Tibial artery (tissue), 4 donors: ENCODE measurements at regions not wholly inside any gene's neighbourhood (a gene's known extent, or its start where the extent isn't known, plus 50 kb on each side); places are given as distances from the start of the nearest gene placed in this dataset.

Experiments used
- DNase-seq, 2 donors: peaks; one replicate each; pipeline ENCODE4 v3.0.0-alpha.2; 2019
- H3K27ac ChIP-seq, 2 donors: fragments of 200-600 bp; sonication (generic) in 1 of 2; 1 replicate in 1 of 2; 2 replicates in 1 of 2; pipeline ENCODE4 v1.5.1; 2018 to 2019; ENCODE audit warnings: mild to moderate bottlenecking in 1 of 2
- H3K27me3 ChIP-seq, 2 donors: fragments of 200-600 bp; sonication (generic) in 1 of 2; one replicate each; pipeline versions ENCODE4 v1.5.1 to v1.6.0; 2016 to 2019
- H3K36me3 ChIP-seq, 3 donors: fragments of 200-600 bp; sonication (generic) in 2 of 3; one replicate each; pipeline ENCODE4 v1.5.1; 2016 to 2019; ENCODE audit warnings: mild to moderate bottlenecking in 2 of 3
- H3K4me1 ChIP-seq, 4 donors: fragments of 200-600 bp; sonication (generic) in 2 of 4; 1 replicate in 3 of 4; 2 replicates in 1 of 4; pipeline ENCODE4 v1.5.1; 2016 to 2019
- H3K4me3 ChIP-seq, 2 donors: fragments of 200-600 bp; sonication (generic) in 1 of 2; 1 replicate in 1 of 2; 2 replicates in 1 of 2; pipeline ENCODE4 v1.5.1; 2018 to 2019; ENCODE audit warnings: mild to moderate bottlenecking in 2 of 2
- H3K9me3 ChIP-seq, 3 donors: fragments of 200-600 bp; sonication (generic) in 1 of 3; one replicate each; pipeline ENCODE4 v1.5.1; 2016 to 2019
- intact Hi-C: fragments of 100-400 bp; cut with DNase I; formaldehyde crosslinking; loops from one replicate; pipeline ENCODE4 v1.15.0; 2023; ENCODE audit warnings: low total_unique reads
- TF ChIP-seq, protein P1 (sequence below), 2 experiments: fragments of 200-600 bp in 1 of 2; fragments of 450-650 bp in 1 of 2; IDR thresholded peaks; one replicate each; pipeline ENCODE4 v1.5.1; 2017 to 2019; ENCODE audit warnings: antibody characterized with exemption in 2 of 2, mild to moderate bottlenecking in 1 of 2, moderate library complexity in 1 of 2

DNA sequence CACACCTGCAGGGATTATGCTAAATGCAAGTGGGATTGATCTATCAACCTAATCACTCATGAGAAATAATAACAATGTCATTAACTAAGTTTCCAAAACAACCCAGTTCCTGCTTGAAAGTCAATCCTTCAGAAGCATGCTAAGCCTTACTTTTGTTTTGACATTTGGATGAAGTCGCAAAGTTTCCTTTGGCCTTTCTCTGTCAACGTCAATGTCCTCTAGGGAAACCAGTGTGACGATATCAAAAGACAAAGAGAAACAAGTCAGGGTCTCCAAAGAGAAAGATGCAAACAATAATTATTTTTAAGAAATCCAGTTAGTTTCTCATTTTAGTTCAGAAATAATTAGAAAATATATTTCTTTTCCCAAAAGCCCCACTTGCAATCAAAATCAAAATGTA, 86.7 kb upstream of the SRD5A3 start:
- intact Hi-C loops: no loop called here

DNA sequence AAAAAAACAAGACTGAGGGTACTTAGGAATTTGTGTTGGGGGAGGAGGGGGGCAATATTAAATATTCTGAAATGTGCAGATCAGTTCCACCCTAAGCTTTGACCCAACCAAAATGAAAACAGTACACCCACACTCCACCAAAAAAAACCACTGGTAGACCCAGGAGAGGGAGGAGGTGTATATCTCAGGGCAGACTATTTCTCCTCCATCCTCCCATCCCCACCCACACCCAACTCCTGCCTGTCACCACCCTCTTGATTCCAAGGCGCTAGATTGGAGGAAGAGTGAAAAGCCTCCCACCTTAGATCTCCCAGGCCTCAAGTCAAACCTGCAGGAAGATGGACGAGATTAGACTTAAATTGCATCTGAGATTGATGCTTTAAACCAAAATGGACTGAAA, 76.6 kb upstream of the SRD5A3 start:
- Histone ChIP-seq H3K9me3 (no peaks in the 10 kb centered on the region), H3K27ac (no peak overlapping the region), H3K27me3 (peaks cover 0 to 3% of the 10 kb centered on the region in 2 donors), H3K4me1 (no peaks in the 10 kb centered on the region), H3K4me3 (no peak overlapping the region), H3K36me3 (no peaks in the 10 kb centered on the region)
- TF ChIP-seq, protein P1, sequence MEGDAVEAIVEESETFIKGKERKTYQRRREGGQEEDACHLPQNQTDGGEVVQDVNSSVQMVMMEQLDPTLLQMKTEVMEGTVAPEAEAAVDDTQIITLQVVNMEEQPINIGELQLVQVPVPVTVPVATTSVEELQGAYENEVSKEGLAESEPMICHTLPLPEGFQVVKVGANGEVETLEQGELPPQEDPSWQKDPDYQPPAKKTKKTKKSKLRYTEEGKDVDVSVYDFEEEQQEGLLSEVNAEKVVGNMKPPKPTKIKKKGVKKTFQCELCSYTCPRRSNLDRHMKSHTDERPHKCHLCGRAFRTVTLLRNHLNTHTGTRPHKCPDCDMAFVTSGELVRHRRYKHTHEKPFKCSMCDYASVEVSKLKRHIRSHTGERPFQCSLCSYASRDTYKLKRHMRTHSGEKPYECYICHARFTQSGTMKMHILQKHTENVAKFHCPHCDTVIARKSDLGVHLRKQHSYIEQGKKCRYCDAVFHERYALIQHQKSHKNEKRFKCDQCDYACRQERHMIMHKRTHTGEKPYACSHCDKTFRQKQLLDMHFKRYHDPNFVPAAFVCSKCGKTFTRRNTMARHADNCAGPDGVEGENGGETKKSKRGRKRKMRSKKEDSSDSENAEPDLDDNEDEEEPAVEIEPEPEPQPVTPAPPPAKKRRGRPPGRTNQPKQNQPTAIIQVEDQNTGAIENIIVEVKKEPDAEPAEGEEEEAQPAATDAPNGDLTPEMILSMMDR (IDR thresholded peaks at IDR 0.05): no peak
- intact Hi-C loops: no loop called here
- no peak for DNase-seq

More for the DNA sequence above, 86.7 kb upstream of the SRD5A3 start:
- Histone ChIP-seq H3K27ac (no peak overlapping the region), H3K4me3 (no peak overlapping the region), H3K9me3 (no peaks in the 10 kb centered on the region), H3K4me1 (no peaks in the 10 kb centered on the region), H3K36me3 (no peaks in the 10 kb centered on the region), H3K27me3 (no peaks in the 10 kb centered on the region)
- TF ChIP-seq, protein P1 (IDR thresholded peaks at IDR 0.05): no peak
- DNase-seq: no peak

DNA sequence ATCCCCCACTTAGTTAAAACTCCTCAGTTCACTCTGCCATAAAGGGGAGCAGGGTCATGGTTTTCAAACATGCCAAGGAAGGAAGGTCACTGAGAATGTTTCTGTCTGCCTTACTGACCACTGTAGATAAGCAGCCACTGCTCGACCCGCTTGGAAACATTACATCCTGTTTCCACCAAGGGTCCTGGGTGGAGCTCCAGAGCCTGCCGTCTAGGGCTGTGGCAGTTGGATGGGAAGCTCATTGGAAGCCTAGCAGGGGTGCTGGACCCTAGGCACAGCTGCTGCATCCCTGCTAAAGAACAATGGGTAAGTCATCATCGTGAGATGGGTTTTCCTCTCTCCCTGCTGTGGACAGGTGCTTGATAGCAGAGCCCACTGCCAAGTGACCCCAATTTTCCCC, 76.0 kb upstream of the SRD5A3 start:
- Histone ChIP-seq H3K36me3 (no peaks in the 10 kb centered on the region), H3K4me1 (no peaks in the 10 kb centered on the region), H3K9me3 (no peaks in the 10 kb centered on the region), H3K4me3 (no peak overlapping the region), H3K27me3 (peaks cover 0 to 3% of the 10 kb centered on the region in 2 donors), H3K27ac (no peak overlapping the region)
- TF ChIP-seq, protein P1 (IDR thresholded peaks at IDR 0.05): no peak
- intact Hi-C loops: no loop called here
- DNase-seq: no peak

DNA sequence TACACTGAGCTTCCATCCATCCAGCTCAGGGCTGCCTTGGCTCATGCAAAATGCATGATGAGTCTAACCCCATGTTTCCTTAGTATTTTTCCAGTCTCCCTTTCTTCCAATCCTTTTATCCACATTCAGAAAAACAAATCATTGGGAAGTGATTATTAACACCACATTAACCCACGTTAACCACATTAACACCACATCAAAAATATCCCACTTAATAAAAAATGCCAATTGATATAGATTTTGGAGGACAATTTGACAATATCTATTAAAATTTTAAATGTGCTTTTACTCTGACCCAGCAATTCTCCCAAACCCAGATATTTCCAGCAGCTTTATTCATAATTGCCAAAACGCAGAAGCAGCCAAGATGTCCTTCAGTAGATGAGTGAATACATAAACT, 75.6 kb upstream of the SRD5A3 start:
- Histone ChIP-seq H3K27ac (no peak overlapping the region), H3K9me3 (no peaks in the 10 kb centered on the region), H3K27me3 (peaks cover 0 to 3% of the 10 kb centered on the region in 2 donors), H3K36me3 (no peaks in the 10 kb centered on the region), H3K4me3 (no peak overlapping the region), H3K4me1 (no peaks in the 10 kb centered on the region)
- intact Hi-C loops: no loop called here
- TF ChIP-seq, protein P1 (IDR thresholded peaks at IDR 0.05): no peak
- DNase-seq: no peak

DNA sequence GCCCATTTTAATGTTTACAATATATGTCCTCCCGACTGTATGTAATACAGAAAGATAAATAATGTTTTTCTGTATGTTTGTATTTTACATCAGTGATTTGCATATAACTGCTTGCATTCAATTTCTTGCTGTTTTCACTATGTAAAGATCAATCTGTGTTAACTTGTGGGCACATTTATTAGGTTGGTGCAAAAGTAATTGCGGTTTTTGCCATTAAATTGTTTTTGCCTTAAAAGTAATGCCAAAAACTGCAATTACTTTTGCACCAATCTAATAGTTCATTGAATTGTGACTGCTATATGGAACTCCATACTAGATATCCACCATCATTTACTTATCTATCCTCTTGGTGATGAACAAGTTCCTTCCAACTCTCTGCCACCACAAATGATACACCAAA, 73.9 kb upstream of the SRD5A3 start:
- Histone ChIP-seq H3K27ac (no peak overlapping the region), H3K36me3 (no peaks in the 10 kb centered on the region), H3K4me3 (no peak overlapping the region), H3K4me1 (no peaks in the 10 kb centered on the region), H3K27me3 (peaks cover 0 to 3% of the 10 kb centered on the region in 2 donors), H3K9me3 (no peaks in the 10 kb centered on the region)
- intact Hi-C loops: no loop called here
- TF ChIP-seq, protein P1 (IDR thresholded peaks at IDR 0.05): no peak
- no peak for DNase-seq

DNA sequence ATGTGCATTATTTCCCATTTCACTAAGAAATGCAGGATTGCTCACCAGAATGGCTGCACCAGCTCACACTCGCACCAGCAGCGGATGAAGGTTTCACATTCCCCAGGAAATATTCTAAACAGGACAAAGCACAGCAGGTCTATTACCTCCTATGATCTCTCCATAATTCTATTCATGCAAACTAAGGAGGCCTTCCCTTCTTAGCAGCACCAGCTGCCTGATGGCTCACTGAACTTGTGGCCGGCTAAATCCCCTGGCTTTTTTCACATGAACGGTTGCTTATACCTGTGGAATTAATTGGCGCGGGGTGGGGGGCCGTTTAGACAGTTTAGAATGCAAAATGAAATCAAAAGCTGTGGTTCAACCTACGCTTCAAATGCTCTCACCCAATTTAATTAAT, 73.5 kb upstream of the SRD5A3 start:
- Histone ChIP-seq H3K9me3 (no peaks in the 10 kb centered on the region), H3K36me3 (no peaks in the 10 kb centered on the region), H3K4me1 (no peaks in the 10 kb centered on the region), H3K27ac (no peak overlapping the region), H3K27me3 (peaks cover 0 to 3% of the 10 kb centered on the region in 2 donors), H3K4me3 (no peak overlapping the region)
- TF ChIP-seq, protein P1 (IDR thresholded peaks at IDR 0.05): no peak
- no peak for DNase-seq
- intact Hi-C loops: no loop called here
